ENCODE measurements at regions not wholly inside any gene's neighbourhood (a gene's known extent, or its start where the extent isn't known, plus 50 kb on each side); places are given as distances from the start of the nearest gene placed in this dataset.

- DNase-seq = no peak
Observed at GRCh38 chr5:98638111-98638510, 135.4 kb upstream of the RGMB start.

- DNase-seq = no peak
Observed at GRCh38 chr5:98638701-98639100, 134.8 kb upstream of the RGMB start.

- no peak for DNase-seq
Observed at GRCh38 chr5:98639274-98639673, 134.2 kb upstream of the RGMB start.

GRCh38 chr5:98641671-98642070 is 131.8 kb upstream of the RGMB start:
- DNase-seq = no peak

DNA sequence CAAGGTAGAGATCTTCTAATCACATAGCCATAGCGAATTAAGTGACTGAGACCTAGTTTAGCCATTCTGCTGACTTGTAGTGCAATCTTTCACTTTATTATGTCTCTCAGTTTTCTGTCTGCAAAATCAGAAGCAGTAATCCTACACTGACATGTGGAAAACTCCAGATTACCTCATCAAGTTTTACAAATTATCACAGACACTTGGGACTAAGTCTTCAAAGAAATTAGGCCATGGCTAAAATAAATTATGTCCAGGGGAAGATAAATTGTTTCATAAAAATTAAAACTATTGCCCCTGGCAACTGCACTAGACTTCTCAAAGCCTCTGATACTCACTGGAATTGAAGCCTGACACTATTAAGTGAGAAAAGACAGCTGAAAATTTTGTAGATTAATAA is 129.9 kb upstream of the RGMB start:
- DNase-seq = no peak

- no peak for DNase-seq
Observed at GRCh38 chr5:98651715-98652114, 121.7 kb upstream of the RGMB start.

- DNase-seq = no peak
Observed at GRCh38 chr5:98656125-98656795, 117.2 kb upstream of the RGMB start.

DNA sequence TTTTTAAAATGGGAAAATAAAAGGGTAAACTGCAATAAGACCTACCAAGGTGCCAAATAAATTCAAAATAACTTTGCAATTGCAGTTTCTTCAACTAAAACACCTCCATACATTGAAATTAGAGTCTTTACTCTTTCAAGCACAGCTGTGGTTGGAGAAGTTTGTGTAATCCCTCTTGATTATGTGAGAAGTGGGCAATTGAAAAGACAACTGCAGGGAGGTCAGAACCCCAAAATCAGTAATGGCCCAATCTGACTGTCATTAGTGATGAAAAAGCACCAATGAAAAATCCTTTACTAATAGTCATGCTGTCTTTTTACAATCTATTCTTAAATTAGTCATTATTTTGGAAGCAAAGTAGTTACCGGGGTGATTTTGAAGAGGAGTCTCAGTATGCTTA is 116.7 kb upstream of the RGMB start:
- DNase-seq = no peak

DNA sequence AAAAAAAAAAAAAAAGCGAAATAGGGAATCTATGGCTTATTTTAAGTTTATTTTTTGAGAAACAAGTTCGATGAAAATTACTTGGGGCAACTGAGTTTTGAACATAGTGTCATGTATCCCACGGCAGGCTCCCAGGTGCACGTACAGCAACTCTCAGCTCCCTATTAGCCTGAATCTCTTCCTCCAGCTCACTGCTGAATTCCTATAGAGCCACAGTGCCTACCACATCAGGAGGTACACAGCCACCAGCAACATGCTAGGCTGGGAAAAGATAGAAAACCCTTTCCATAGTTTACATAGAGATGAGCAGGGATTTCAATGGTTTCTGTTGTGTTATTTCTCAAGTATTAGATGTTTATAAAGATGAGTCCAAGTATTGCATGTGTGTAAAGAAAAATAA is 115.9 kb upstream of the RGMB start:
- no peak for DNase-seq

- no peak for DNase-seq
Observed at GRCh38 chr5:98663521-98663920, 109.9 kb upstream of the RGMB start.

DNA sequence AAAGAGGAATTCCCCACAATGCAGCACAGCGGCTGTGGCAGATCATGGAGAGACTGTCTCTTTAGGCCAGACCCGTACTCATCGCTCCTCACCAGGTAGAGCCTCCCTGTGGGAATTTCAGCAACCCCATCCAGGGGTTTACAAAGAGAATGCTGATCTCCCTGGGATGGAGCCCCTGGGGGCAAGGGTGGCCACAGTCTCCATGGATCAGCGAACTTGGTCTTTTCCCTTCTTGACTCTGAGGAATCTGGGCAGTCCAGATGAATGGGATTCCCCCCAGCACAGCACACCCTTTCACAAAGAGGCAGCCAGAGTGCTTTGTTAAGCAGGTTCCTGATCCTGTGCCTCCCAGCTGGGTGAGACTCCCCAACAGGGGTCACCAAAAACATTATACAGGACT is 108.7 kb upstream of the RGMB start:
- no peak for DNase-seq

GRCh38 chr5:98679963-98680362 is 93.5 kb upstream of the RGMB start:
- DNase-seq = no peak

DNA sequence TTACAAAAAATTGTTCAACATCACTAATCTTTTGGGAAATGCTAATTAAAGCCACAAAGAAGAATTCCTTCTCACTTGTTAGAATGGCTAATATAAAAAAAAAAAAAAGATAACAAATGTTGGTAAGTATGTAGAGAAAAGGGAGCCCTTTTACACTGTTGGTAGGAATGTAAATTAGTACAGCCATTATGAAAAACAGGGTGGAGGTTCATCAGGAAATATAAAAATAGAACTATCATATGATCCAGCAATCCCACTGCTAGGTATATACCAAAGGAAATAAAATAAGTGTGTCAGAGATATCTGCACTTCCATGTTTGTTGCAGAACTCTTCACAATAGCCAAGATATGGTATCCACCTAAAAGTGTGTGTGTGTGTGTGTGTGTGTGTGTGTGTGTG is 83.5 kb upstream of the RGMB start:
- DNase-seq = no peak

DNA sequence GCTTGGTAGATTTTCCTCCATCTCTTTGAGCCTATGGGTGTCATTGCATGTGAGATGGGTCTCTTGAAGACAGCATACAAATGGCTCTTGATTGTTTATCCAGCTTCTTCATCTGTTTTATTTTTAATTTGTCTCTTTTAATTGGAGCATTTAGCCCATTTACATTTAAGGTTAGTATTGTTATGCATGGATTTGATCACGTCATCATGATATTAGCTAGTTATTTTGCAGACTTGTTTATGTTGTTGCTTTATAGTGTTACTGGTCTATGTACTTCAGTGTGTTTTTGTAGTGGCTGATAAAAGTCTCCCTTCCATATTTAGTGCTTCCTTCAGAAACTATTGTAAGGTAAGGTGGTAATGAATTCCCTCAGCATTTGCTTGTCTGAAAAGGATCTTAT is 78.6 kb upstream of the RGMB start:
- DNase-seq = no peak

GRCh38 chr5:98698359-98698758 is 75.1 kb upstream of the RGMB start:
- no peak for DNase-seq

DNA sequence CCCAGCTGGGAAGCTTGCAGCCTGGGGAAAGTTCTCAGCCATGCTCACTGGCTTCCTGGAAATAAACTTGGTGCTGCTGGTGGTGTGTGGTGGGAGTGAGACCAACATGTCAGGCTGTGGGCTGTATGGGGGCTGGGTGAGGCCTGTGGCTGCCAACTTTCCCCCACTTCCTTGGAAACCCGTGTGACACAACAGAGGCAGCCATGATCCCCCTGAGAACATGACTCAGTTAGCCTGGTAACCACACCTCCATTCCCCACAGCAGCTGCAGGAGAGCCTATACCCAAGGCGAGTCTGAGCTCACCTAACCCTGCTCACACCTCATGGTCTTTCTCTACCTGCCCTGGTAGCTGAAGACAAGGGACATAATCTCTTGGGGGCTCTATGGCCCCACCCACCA is 72.7 kb upstream of the RGMB start:
- no peak for DNase-seq

GRCh38 chr5:98705841-98706240 is 67.6 kb upstream of the RGMB start:
- no peak for DNase-seq

DNA sequence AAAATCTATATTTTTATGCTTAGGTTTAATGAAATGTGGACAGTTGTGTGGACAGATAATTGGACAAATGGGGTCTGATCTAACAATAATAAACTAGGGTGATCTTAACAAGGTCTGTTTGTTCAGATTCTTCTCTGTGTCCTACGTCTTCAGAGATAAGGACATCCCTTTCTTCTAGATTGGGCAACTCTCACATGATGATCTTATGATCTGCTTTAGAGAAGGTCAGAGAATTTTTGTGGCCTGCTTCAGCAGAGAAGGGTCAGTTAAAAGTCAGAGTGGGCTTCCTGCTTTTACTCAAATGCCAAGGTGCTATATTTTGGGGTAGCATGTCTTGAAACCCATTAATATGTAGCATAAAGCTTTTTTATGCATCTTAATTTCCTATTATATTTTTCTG is 63.8 kb upstream of the RGMB start:
- DNase-seq = no peak

DNA sequence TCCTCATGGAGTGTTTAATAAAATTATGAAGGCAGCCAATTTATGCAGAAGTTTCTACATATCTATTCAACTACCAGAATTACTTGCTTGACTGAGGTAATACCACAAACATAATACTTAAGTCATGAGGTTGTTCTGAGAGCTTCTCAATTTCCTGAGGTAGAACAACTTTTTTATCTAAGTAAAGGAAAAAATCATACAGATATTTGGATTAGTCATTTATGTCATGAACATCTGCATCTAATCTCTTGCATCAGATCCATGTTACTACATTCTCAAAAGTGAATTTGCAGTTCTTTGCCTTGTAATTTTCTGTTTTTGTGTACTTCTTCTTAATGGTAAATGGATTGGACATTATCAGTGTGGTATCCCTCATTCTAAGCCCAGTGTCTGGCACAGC is 60.4 kb upstream of the RGMB start:
- DNase-seq = no peak

GRCh38 chr5:98713856-98714255 is 59.6 kb upstream of the RGMB start:
- DNase-seq = no peak

DNA sequence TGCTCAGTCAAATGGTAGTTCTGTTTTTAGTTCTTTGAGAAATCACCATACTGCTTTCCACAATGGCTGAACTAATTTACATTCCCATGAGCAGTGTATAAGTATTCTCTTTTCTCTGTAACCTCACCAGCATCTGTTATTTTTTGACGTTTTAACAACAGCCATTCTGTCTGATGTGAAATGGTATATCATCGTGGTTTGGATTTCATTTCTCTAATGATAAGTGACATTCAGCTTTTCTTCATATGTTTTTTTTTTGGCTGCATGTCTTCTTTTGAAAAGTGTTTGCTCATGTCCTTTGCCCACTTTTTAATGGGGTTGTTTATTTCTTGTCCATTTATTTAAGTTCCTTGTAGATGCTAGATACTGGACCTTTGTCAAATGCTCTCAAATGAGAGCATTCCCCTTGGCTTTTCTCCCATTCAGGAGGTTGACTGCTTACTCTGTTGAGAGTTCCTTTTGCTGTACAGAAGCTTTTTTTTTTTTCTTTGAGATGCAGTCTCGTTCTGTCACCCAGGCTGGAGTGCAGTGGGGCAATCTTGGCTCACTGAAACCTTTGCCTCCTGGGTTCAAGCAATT is 58.7 kb upstream of the RGMB start:
- no peak for DNase-seq

DNA sequence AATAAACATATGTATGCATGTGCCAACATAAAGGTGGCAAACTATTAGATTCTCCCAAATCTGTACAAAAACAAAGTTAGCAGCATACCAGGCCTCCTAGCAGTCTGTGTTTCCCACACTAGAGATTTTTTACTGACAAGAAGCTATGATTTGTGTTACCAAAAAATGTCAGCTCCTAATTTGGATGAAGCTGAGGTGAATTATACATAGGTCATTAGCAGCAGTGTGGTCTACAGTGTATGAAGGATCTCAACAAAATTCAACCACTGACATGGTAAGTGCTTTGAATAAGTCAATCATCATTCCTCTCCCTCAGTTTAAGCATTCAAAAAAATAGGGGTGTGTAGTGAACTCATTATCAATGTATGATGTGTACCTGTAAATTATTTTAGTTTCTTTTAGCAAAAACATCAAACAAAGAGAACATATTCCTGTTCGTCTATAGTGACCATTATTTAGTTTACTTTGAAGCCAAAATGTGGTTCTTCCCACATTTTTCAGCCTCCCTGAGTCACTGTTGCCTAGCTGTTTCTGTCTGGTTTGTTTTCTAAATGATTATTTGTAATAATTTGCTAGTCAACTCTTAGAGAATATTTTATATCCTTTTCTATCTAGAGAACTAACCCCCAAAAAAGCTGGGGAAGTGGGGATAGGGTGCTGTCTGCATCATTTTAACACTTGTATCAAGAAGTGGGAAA is 52.1 kb upstream of the RGMB start:
- DNase-seq = no peak

DNA sequence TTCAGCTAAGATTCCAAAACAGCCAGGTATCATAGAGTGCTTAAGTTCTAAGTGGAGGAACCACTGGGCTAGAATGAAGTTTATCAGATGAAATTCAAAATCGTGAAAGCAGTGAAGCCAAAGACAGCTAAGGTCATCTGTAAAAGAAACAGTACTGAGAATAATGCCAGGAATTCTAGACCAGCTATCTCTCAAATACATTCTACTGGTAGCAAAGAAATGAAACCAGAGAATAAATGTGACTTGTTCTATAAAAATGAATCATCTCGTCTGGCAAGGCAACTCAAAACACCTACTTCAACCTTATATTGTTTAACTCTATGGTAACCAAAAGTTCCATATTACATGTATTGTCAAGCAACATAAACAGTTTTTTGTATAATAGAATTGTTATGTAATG is 51.3 kb upstream of the RGMB start:
- no peak for DNase-seq

DNA sequence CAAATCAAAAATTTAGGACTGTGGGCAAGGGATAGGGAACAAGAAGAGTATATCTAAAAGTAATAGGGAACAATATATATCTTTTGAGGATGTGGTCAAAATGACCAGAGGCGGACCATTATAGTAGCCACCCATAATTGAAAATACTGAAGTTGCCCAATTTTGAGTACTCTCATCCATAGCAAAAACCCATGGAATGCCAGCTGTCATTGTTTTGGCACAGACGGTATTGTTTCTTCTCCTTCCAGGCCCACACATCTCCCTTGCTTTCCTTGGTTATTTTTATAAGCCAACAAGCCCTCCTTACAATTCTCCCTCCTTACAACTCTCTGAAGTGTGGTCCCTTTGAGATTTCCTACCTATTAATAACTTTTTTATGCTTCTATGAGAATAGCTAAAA is 50.4 kb upstream of the RGMB start:
- no peak for DNase-seq
